Mesenteric fat pad (tissue), 1 donor: ENCODE measurements at regions not wholly inside any gene's neighbourhood (a gene's known extent, or its start where the extent isn't known, plus 50 kb on each side); places are given as distances from the start of the nearest gene placed in this dataset.
A peak's percentile ranks its signal among the peaks of the same experiment; 100 is the strongest.

ENCODE experiments used
- DNase-seq: peaks from one replicate; pipeline ENCODE4 v3.0.0-alpha.2; 2020; ENCODE audit warnings: low spot score
- donor health status: DM: yes; HTN: yes; CAD: no.

- DNase-seq = peak; percentile 71
Measured at GRCh38 chr2:71895320-71896161, 252.1 kb downstream of the CYP26B1 start.

GRCh38 chr2:71894261-71894660 is 253.4 kb downstream of the CYP26B1 start:
- peak; percentile 75 for DNase-seq

GRCh38 chr2:71893646-71894045 is 254.0 kb downstream of the CYP26B1 start:
- peak; percentile 62 for DNase-seq

DNA sequence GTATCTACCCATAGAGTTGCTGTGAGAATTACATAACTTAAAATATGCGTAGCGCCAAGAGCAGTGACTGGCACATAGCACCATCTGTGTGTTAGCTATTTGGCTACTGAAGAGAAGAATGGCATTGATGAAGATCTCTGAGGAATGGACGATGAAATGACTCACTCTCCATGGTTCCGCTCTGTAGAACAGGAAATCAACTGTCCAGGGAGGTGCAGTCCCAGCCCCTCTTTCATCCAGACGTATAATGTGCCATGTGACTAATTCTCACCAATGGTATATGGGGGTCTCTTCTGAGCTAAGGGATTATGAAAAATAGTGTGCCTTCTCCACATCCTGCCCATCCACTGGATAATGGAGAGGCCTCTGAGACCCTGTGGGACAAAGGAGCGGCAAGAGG is 254.8 kb downstream of the CYP26B1 start:
- DNase-seq = no peak

DNA sequence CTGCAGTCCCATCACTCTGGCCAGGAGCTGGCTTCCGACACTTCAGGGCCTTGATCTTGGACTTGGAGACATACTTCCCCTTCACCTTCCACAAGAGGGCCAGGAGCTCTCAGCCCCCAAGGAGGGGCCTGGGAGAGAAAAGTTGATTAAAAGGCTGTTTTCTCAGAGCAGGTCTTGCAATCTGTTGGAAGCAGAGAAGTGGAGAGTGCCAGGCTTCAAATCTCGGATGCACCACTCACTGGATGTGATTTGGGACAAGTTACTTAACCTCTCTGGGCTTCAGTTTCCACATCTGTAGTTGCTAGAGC is 255.3 kb downstream of the CYP26B1 start:
- DNase-seq = peak; percentile 57

- no peak for DNase-seq
Measured at GRCh38 chr2:71891719-71892422, 255.8 kb downstream of the CYP26B1 start.

- DNase-seq = no peak
Measured at GRCh38 chr2:71891155-71891554, 256.5 kb downstream of the CYP26B1 start.

- DNase-seq = no peak
Measured at GRCh38 chr2:71889759-71890684, 257.6 kb downstream of the CYP26B1 start.

DNA sequence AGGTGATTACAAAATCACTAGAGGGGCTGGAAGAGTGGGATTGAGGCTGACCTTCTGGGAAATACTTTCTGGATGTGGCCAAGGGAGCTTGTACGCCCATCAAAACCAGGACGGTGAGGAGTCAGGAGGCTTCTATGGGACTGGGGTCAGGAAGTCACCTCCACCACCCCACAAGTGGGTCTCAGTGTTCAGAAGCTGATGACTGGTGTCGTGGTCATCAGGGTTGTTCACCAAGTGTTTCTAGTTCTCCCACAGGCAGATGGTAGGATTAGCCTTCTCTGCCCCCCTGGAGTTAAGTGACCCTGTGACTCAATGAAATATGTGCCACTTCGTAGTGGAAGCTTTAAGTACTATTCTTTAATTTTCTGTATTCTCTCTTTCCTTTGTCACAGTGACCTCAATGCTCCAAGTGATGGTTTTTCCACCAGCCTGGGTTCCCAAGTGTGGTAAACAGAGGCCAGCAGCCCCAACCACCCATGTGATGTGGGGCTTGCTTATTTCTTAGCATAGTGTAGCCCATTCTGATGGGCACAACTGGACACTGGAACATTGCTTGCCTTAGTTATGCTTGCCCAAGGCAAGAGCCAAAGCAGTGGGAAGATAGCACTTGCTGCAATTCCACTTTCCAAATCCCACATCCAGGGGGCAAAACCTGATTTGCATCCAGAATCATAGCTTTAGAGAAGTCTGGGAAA is 258.8 kb downstream of the CYP26B1 start:
- no peak for DNase-seq

- no peak for DNase-seq
Measured at GRCh38 chr2:71887196-71887595, 260.5 kb downstream of the CYP26B1 start.

DNA sequence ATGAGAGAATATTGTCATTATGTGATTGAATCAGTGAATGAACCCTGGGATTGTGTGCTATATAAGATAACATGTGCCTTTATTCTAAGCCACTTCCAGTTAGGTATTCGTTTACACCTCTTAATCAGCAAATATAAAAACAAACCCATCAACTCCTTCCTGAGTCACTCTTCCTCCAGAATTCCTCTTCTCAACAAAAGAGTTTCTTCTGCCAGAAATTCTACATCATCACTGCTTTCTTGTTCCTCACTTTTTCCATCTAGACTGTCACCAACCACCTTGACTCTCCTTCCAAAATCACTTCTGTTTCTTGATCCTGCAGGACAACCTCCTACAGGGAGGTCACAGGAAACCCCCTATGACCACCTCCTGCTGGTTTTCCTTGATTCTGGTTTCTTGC is 261.4 kb downstream of the CYP26B1 start:
- no peak for DNase-seq

DNA sequence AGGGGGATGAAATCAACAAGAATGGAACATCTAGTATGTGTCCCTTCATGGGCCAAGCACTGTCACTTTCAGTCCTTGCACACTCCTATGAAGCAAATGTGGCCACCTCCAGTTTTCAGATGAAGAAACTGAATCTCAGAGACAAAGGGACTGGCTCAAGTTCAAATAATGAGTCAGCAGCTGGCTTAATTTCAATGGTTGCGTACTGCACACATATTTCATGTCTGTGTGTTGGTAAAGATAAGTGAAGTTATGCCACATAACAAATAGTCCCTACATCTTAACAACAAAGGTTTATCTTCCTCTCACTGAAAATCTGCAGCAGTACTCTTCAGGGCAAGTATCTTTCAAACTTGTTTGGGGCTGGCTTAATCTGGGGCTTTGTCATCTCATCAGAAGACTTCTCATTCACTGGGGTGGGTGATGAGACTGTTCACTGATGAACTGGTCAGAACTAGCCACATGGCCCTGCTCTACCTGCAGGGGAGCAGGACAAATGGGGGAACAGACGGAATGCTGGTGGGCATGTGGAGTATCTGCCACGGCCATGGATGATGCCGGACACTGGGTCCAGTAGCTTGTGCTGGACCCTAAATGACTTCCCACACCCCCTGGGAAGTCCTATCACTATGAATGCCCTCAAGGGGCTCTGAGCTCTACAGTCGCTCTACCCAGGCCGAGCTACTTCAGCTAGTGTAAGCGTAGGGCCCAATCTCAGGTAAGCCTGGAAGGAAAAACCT is 263.2 kb downstream of the CYP26B1 start:
- no peak for DNase-seq

DNA sequence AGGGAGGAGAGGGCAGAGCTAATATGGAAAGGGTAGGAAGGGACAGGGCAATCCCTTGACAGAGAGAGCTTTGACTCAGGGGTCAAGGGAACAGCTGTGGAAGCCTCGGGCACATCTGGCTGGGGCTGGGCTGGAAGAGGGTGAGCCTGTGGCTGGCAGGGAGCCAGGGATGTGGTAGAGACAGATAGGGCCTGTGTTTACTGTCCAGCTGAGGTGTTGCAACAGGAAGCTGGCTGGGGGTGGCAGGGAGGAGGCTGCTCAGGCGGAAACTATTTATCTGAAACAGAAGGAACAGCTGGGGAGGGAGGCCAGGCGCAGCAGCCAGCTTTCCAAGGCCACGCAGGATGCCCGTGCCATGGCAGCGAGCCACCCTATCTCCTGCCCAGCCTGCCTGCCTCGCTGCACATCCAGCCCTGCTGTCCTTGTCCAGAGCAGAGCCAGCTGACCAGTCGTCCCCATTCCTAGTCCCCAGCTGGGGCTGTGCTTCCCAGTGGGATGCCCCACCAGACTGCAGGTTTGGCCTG is 264.7 kb downstream of the CYP26B1 start:
- peak; percentile 91 for DNase-seq

DNA sequence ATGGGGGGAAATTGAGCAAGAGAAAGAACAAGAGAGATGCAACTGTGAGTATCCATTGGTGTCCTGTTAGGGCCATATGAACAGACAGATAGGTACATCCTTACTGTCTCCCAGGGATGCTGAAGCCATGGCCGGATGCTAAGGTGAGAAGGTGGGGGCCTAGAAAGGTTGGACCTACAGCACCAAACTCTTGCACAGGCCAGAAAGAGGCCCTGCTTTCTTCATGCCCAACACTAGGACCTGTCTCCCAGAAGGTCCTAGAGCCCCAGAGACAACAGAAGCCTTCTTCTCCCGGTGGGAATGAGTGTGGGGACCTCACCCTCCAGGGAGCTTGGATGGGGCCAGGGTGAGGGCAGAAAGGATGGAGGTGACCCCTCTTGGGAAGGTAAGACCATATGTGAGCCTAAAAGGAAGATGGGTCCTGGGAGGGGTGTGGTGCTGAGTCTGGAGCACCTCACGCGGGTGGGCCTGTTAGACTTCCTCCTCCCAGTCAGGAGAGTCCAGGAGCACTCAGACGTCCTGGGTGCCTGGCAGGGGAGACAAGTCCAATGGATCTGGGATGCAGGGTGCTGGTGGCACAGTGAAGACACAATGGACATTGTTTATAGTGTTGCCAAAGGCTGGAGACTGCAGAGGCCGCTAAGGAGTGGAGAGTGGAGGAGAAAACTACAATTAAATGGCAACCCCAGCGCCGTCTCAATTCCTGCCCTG is 265.3 kb downstream of the CYP26B1 start:
- DNase-seq = peak; percentile 57

DNA sequence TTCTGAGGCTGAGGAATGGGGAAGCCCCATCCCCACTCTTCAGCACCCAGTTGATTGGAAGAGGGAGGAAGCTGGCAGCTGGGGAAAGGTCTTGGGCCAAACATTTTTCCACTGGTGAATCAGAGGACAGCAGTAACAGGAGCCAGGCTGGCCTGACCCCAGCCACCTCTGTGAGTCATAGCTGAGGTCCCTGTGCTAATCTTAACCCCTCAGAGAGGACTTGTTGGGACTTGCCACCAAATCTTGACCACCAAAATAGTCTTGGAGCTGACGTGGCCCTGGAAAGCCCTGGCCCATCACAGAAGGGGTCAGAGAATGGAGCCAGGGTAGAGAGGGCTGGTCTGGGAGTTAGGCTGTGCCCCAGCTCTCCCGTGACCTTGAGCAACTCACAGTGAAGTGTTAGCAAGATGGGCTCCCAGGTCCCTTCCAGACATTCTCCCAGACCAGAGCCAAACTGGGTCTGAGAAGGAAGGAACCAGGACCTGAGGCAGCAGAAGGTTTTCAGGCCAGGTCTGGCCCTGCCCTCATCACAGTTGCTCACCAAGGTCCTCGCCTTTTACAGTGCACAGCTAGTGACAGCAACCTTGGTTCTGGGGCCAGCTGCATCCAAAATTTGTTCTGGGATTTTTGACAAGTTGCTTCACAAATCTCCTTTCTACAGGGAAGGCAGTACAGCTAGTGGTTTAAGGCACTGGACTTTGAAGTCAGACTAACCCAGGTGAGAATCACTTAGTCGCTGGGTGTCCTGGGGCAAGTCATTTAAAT is 266.6 kb downstream of the CYP26B1 start:
- DNase-seq = peak; percentile 90

DNA sequence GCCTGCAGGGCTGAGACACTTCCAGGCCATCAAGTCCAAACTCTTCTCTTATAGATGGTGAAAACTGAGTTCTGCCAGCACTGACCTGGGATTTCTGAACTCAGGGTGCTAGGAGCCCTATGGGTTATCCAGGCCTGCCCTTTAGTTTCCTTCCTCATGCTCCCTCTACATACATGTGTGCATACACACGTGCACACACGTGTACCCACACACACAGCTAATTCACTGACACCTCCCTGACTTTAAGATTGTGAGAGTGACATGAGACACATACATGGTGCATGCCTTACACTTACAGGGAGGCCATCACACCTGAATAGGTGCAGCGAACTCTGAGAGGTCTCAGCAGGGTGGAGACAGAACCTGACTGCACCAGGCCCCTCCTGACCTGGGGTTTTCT is 267.4 kb downstream of the CYP26B1 start:
- DNase-seq = peak; percentile 53

- DNase-seq = peak; percentile 88
Measured at GRCh38 chr2:71879509-71880184, 268.0 kb downstream of the CYP26B1 start.
